ENCODE measurements at regions not wholly inside any gene's neighbourhood (a gene's known extent, or its start where the extent isn't known, plus 50 kb on each side); places are given as distances from the start of the nearest gene placed in this dataset.

GRCh38 chr11:94676814-94677213 lies 91.3 kb upstream of the AMOTL1 start:
- TF ChIP-seq CTCF (IDR thresholded peaks at IDR 0.05) (no peak), POLR2A (IDR thresholded peaks at IDR 0.05) (no peak)

Data from esophagus squamous epithelium (tissue), 4 donors.